Tibial nerve (tissue), 4 donors: ENCODE measurements at regions not wholly inside any gene's neighbourhood (a gene's known extent, or its start where the extent isn't known, plus 50 kb on each side); places are given as distances from the start of the nearest gene placed in this dataset.

Experiments used
- EP300 ChIP-seq, 2 donors: sonication (generic); formaldehyde crosslinking; IDR thresholded peaks; one replicate each; pipeline ENCODE4 v1.6.1; 2017; ENCODE audit warnings: antibody characterized with exemption in 2 of 2, mild to moderate bottlenecking in 1 of 2
- POLR2A ChIP-seq, 2 donors: fragments of 450-650 bp; IDR thresholded peaks; one replicate each; pipeline ENCODE4 v1.6.1; 2017; ENCODE audit warnings: antibody characterized with exemption in 2 of 2, mild to moderate bottlenecking in 2 of 2, moderate library complexity in 2 of 2
- TF ChIP-seq, protein P1 (sequence below), 5 experiments: fragments of 200-600 bp in 3 of 5; fragments of 450-650 bp in 2 of 5; sonication (generic) in 3 of 5; IDR thresholded peaks; one replicate each; pipeline ENCODE4 v1.5.1; 2016 to 2019; ENCODE audit warnings: antibody characterized with exemption in 5 of 5, mild to moderate bottlenecking in 3 of 5, moderate library complexity in 2 of 5

DNA sequence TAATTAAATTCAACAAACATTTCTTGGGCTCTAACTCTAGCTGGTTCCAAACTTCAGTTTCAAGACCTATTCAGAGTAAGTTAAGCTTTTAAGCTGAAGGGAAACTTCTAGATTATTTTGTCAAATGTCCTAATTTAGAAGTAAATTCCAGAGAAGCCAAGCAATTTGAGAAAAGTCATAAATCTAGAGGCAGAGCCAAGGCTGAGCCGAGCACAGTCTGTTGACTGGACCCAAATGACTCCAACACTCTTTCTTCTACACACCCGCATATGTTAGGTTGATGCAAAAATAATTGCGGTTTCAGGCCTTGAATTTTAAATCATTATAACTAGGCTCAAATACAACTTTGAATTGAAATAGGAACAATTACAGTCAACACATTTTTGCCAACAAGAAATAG, 319.7 kb downstream of the NFIB start:
- TF ChIP-seq, protein P1, sequence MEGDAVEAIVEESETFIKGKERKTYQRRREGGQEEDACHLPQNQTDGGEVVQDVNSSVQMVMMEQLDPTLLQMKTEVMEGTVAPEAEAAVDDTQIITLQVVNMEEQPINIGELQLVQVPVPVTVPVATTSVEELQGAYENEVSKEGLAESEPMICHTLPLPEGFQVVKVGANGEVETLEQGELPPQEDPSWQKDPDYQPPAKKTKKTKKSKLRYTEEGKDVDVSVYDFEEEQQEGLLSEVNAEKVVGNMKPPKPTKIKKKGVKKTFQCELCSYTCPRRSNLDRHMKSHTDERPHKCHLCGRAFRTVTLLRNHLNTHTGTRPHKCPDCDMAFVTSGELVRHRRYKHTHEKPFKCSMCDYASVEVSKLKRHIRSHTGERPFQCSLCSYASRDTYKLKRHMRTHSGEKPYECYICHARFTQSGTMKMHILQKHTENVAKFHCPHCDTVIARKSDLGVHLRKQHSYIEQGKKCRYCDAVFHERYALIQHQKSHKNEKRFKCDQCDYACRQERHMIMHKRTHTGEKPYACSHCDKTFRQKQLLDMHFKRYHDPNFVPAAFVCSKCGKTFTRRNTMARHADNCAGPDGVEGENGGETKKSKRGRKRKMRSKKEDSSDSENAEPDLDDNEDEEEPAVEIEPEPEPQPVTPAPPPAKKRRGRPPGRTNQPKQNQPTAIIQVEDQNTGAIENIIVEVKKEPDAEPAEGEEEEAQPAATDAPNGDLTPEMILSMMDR (IDR thresholded peaks at IDR 0.05), result no peak
- TF ChIP-seq EP300 (IDR thresholded peaks at IDR 0.05), result no peak
- TF ChIP-seq POLR2A (IDR thresholded peaks at IDR 0.05), result no peak
